Suprapubic skin (tissue), 3 donors: ENCODE measurements at regions not wholly inside any gene's neighbourhood (a gene's known extent, or its start where the extent isn't known, plus 50 kb on each side); places are given as distances from the start of the nearest gene placed in this dataset.
"Not testable (repeated sequence)": the region's sequence is repeated elsewhere in the genome, so short reads cannot be mapped to it uniquely, and the experiment has no call there.

Experiments
- CTCF ChIP-seq, 2 donors: fragments of 200-600 bp in 1 of 2; fragments of 450-650 bp in 1 of 2; sonication (generic) in 1 of 2; IDR thresholded peaks; one replicate each; pipeline ENCODE4 v1.5.1; 2016 to 2019; ENCODE audit warnings: antibody characterized with exemption in 2 of 2, mild to moderate bottlenecking in 1 of 2, moderate library complexity in 1 of 2
- EP300 ChIP-seq: sonication (generic); formaldehyde crosslinking; IDR thresholded peaks from one replicate; pipeline ENCODE4 v1.6.1; 2017; ENCODE audit warnings: antibody characterized with exemption
- POLR2A ChIP-seq, 2 donors: fragments of 450-650 bp; IDR thresholded peaks; one replicate each; pipeline ENCODE4 v1.6.1; 2017; ENCODE audit warnings: antibody characterized with exemption in 2 of 2, mild to moderate bottlenecking in 2 of 2, moderate library complexity in 2 of 2

- TF ChIP-seq CTCF (IDR thresholded peaks at IDR 0.05); POLR2A (IDR thresholded peaks at IDR 0.05); EP300: not testable (repeated sequence)
Measured at GRCh38 chr6:57898850-57899249, 581.4 kb downstream of the PRIM2 start.
